Esophagus (tissue), 2 donors: ENCODE measurements at regions not wholly inside any gene's neighbourhood (a gene's known extent, or its start where the extent isn't known, plus 50 kb on each side); places are given as distances from the start of the nearest gene placed in this dataset.

Source experiments
- H3K27ac ChIP-seq, 2 donors: one replicate each; pipeline ENCODE4 v1.5.1; 2013; ENCODE audit warnings: low read depth in 2 of 2, mild to moderate bottlenecking in 2 of 2, inconsistent platforms in 1 of 2, low read length in 1 of 2, moderate library complexity in 1 of 2
- H3K27me3 ChIP-seq, 2 donors: one replicate each; pipeline ENCODE4 v1.6.1; 2013; ENCODE audit warnings: low read length in 2 of 2, control low read depth in 1 of 2, mild to moderate bottlenecking in 1 of 2; ENCODE audit not compliant: insufficient read depth in 2 of 2, control insufficient read depth in 1 of 2
- H3K36me3 ChIP-seq, 2 donors: one replicate each; pipeline ENCODE4 v1.6.1; 2013; ENCODE audit warnings: low read length in 1 of 2; ENCODE audit not compliant: control insufficient read depth in 2 of 2, insufficient read depth in 2 of 2
- H3K4me1 ChIP-seq, 2 donors: one replicate each; pipeline ENCODE4 v1.6.1; 2013; ENCODE audit warnings: low read length in 1 of 2; ENCODE audit not compliant: control insufficient read depth in 2 of 2, insufficient read depth in 2 of 2
- H3K4me3 ChIP-seq, 2 donors: one replicate each; pipeline ENCODE4 v1.5.1; 2013; ENCODE audit warnings: low read length in 2 of 2, mild to moderate bottlenecking in 2 of 2, low read depth in 1 of 2, moderate library complexity in 1 of 2
- H3K9me3 ChIP-seq, 2 donors: one replicate each; pipeline ENCODE4 v1.6.1; 2013; ENCODE audit warnings: mild to moderate bottlenecking in 2 of 2, low read depth in 1 of 2, low read length in 1 of 2, moderate library complexity in 1 of 2; ENCODE audit not compliant: control insufficient read depth in 2 of 2, insufficient read depth in 1 of 2
- WGBS, 2 donors: extraction: QIAGEN DNeasy Blood & Tissue Kit; methylation state at CpG; one replicate each; pipeline ENCODE4 v1.1.7; 2013; 5-methylcytosine and 5-hydroxymethylcytosine counted together
- donor health status: healthy with polysubstance abuse.
- donor health status: Bipolar disorder and iron deficiency.

DNA sequence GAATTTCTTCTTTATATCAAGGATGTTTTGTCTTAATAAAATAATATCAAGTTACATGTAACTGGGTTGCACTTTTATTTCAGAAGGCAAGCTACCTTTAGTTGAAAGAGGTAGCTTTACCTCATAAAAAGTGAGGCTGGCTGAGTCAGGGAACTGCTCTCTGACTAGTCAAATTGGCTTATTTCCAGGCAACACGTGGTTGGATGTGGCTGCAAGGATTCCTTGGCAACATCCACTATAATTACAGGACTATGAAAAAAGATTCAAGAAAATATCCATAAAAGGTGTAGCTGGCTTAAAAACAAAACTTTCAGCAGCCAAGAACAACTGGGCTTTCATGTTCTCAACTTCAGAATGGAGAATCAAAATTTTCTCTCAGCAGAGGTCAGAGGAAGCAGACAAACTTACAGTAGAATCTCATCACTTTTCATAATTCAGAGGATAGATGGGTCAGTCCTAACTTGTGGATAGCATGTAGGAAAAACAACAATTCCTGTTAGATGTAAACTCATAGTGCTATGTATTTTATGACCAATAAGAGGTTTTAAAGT, 779.1 kb downstream of the MECOM start:
- H3K27ac ChIP-seq, result no peak overlapping the region
- 0% methylated on average over 1 of the region's 1 CpG for WGBS, 2 donors

GRCh38 chr3:168883145-168883544, 780.4 kb downstream of the MECOM start:
- H3K36me3 ChIP-seq, result no peaks in the 10 kb centered on the region
- H3K27ac ChIP-seq, result no peak overlapping the region
- no peak overlapping the region for H3K4me3 ChIP-seq
- no peaks in the 10 kb centered on the region for H3K27me3 ChIP-seq
- WGBS, 2 donors, result 50 to 89% methylated on average over 1 of the region's 1 CpG
- H3K9me3 ChIP-seq, result no peaks in the 10 kb centered on the region
- no peaks in the 10 kb centered on the region for H3K4me1 ChIP-seq

More for the DNA sequence above, 779.1 kb downstream of the MECOM start:
- no peaks in the 10 kb centered on the region for H3K27me3 ChIP-seq
- H3K4me1 ChIP-seq, result no peaks in the 10 kb centered on the region
- no peaks in the 10 kb centered on the region for H3K9me3 ChIP-seq
- no peaks in the 10 kb centered on the region for H3K36me3 ChIP-seq
- H3K4me3 ChIP-seq, result no peak overlapping the region

DNA sequence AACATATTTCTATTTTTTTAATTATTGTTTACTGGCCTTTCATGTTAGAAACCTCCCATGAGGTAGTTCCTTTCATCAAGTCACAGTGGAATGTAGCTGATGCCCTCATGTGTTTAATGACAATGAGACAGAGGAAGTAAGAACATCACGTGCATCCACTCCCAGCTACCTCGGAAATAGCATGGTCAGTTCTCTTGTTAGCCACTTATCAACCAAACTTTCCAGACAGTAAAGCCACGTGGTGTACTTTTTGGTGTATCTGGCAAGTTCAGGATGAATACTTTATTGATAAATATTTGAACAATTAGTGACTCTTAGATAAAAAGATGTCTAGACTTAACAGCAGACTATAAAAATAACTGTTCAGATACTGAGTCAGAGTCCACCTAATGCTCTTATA, 781.7 kb downstream of the MECOM start:
- H3K36me3 ChIP-seq, result no peaks in the 10 kb centered on the region
- no peak overlapping the region for H3K4me3 ChIP-seq
- 63% methylated on average over 3 of the region's 3 CpGs for WGBS, 2 donors
- H3K27ac ChIP-seq, result no peak overlapping the region
- H3K27me3 ChIP-seq, result no peaks in the 10 kb centered on the region
- no peaks in the 10 kb centered on the region for H3K9me3 ChIP-seq
- no peaks in the 10 kb centered on the region for H3K4me1 ChIP-seq

- WGBS, 2 donors, result 91 to 94% methylated on average over 1 of the region's 1 CpG
- H3K27ac ChIP-seq, result no peak overlapping the region
Observed at GRCh38 chr3:168878655-168879054, 782.9 kb upstream of the GOLIM4 start.

DNA sequence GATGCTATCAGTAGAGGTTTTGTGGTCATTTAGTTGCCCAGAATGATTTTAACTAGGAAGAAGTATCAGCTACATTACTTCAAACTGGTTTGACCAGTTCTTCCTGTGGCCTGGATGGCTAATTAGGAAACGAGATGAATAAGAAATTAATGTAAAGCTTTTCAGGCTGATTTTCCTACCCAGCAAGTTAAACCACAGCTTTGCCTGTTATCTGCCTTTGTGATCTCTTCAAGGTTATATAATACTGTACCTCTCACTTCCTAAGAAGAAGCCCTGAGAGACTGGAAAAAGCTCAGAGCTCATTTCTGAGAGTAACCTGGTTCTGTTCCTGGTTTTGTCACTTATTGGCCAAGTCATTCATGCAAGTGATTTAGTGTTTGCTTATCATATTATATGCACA, 782.2 kb upstream of the GOLIM4 start:
- no peaks in the 10 kb centered on the region for H3K27me3 ChIP-seq
- H3K4me3 ChIP-seq, result no peak overlapping the region
- H3K27ac ChIP-seq, result no peak overlapping the region
- no peaks in the 10 kb centered on the region for H3K4me1 ChIP-seq
- H3K36me3 ChIP-seq, result no peaks in the 10 kb centered on the region
- no peaks in the 10 kb centered on the region for H3K9me3 ChIP-seq
- 30% methylated on average over 1 of the region's 1 CpG for WGBS, 2 donors

More at GRCh38 chr3:168878655-168879054, 782.9 kb upstream of the GOLIM4 start:
- no peaks in the 10 kb centered on the region for H3K9me3 ChIP-seq
- H3K4me1 ChIP-seq, result no peaks in the 10 kb centered on the region
- H3K4me3 ChIP-seq, result no peak overlapping the region
- H3K27me3 ChIP-seq, result no peaks in the 10 kb centered on the region
- no peaks in the 10 kb centered on the region for H3K36me3 ChIP-seq

GRCh38 chr3:168876346-168877035, 780.8 kb upstream of the GOLIM4 start:
- H3K27me3 ChIP-seq, result no peaks in the 10 kb centered on the region
- no peaks in the 10 kb centered on the region for H3K36me3 ChIP-seq
- H3K9me3 ChIP-seq, result no peaks in the 10 kb centered on the region
- WGBS, 2 donors, result 34 to 46% methylated on average over 4 of the region's 4 CpGs
- H3K4me3 ChIP-seq, result no peak overlapping the region
- no peaks in the 10 kb centered on the region for H3K4me1 ChIP-seq
- no peak overlapping the region for H3K27ac ChIP-seq

GRCh38 chr3:168872826-168873225, 777.1 kb upstream of the GOLIM4 start:
- no peaks in the 10 kb centered on the region for H3K36me3 ChIP-seq

DNA sequence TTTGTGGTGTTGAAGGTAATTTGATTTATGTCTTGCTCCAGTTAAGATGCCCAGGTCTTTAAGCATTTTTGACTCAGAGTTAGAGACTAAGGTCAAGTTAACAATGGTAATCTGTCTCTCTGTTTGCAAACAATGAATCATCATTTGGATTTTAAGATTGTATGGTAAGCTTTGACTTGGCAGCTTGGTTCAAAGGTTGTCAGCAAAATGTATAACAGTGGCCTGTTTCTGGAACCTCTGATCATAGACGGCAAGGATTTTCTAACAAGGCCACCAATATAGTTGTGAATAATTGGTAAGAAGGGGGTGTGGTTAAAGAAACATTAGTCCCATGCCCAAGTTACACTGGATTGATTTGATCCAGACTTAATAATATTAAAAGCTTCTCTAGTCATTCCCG, 775.2 kb upstream of the GOLIM4 start:
- Histone ChIP-seq H3K4me3 (no peak overlapping the region), H3K27ac (no peak overlapping the region), H3K27me3 (no peaks in the 10 kb centered on the region), H3K4me1 (no peaks in the 10 kb centered on the region), H3K9me3 (no peaks in the 10 kb centered on the region), H3K36me3 (no peaks in the 10 kb centered on the region)
- WGBS, 2 donors, result 52 to 64% methylated on average over 2 of the region's 2 CpGs

More at GRCh38 chr3:168872826-168873225, 777.1 kb upstream of the GOLIM4 start:
- no peak overlapping the region for H3K4me3 ChIP-seq
- H3K27me3 ChIP-seq, result no peaks in the 10 kb centered on the region
- no peaks in the 10 kb centered on the region for H3K4me1 ChIP-seq
- H3K9me3 ChIP-seq, result no peaks in the 10 kb centered on the region
- no peak overlapping the region for H3K27ac ChIP-seq
- WGBS, 2 donors, result 74 to 84% methylated on average over 3 of the region's 3 CpGs

DNA sequence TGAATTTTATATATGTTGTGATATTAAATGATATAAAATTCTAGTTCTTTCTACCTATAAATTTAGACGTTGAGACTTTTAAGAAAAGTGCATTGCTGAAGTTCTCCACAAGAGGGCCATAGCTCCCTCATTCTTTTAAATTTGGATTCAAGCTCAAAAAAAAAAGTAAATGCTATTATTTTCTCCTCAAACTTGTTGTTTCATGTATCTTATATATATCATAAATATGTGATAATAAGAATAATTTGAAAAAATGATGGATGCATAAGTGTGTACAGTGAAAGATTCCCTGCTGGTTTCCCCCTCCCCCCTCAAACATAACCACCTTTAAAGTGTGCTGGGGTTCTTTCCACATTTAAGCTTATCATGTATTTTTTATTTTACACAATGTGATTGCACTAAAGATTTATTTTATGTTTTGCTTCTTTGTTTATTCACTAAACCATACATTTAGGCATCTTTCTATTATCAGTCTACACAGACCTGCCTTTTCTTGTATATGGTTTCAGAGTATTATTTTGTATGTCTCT, 769.4 kb upstream of the GOLIM4 start:
- Histone ChIP-seq H3K4me1 (no peaks in the 10 kb centered on the region), H3K4me3 (no peak overlapping the region), H3K36me3 (no peaks in the 10 kb centered on the region), H3K27ac (no peak overlapping the region), H3K9me3 (no peaks in the 10 kb centered on the region), H3K27me3 (no peaks in the 10 kb centered on the region)
- WGBS, 2 donors, result 5 to 7% methylated on average over 1 of the region's 1 CpG
